Gastroesophageal sphincter (tissue), 4 donors: ENCODE measurements at regions not wholly inside any gene's neighbourhood (a gene's known extent, or its start where the extent isn't known, plus 50 kb on each side); places are given as distances from the start of the nearest gene placed in this dataset.

ENCODE experiments used
- ATAC-seq: fragments of 150-250 bp; one replicate; pipeline ENCODE4 v1.9.1; 2016; ENCODE audit warnings: mild to moderate bottlenecking, moderate library complexity
- H3K27ac ChIP-seq, 4 donors: fragments of 200-600 bp; sonication (generic) in 3 of 4; 1 replicate in 3 of 4; 2 replicates in 1 of 4; pipeline ENCODE4 v1.5.1; 2016 to 2019
- H3K27me3 ChIP-seq: fragments of 200-600 bp; sonication (generic); one replicate; pipeline ENCODE4 v1.5.1; 2019
- H3K36me3 ChIP-seq, 2 donors: fragments of 200-600 bp; sonication (generic); one replicate each; pipeline ENCODE4 v1.5.1; 2019; ENCODE audit warnings: control low read depth in 1 of 2
- H3K4me1 ChIP-seq, 3 donors: fragments of 200-600 bp; sonication (generic); 1 replicate in 2 of 3; 2 replicates in 1 of 3; pipeline ENCODE4 v1.5.1; 2016 to 2019; ENCODE audit warnings: control low read depth in 2 of 3
- H3K4me3 ChIP-seq, 2 donors: fragments of 200-600 bp; sonication (generic); one replicate each; pipeline ENCODE4 v1.5.1; 2019; ENCODE audit warnings: mild to moderate bottlenecking in 1 of 2, moderate library complexity in 1 of 2
- H3K9me3 ChIP-seq, 3 donors: fragments of 200-600 bp; sonication (generic); one replicate each; pipeline ENCODE4 v1.5.1; 2017 to 2019; ENCODE audit warnings: control low read depth in 2 of 3
- CTCF ChIP-seq, 4 experiments: fragments of 200-600 bp in 2 of 4; fragments of 450-650 bp in 2 of 4; sonication (generic) in 1 of 4; IDR thresholded peaks; one replicate each; pipeline ENCODE4 v1.5.1; 2017 to 2019; ENCODE audit warnings: antibody characterized with exemption in 4 of 4, mild to moderate bottlenecking in 2 of 4, moderate library complexity in 2 of 4
- EP300 ChIP-seq: sonication (generic); formaldehyde crosslinking; IDR thresholded peaks from one replicate; pipeline ENCODE4 v1.6.1; 2017; ENCODE audit warnings: antibody characterized with exemption, mild to moderate bottlenecking
- POLR2A ChIP-seq, 2 donors: fragments of 450-650 bp; IDR thresholded peaks; one replicate each; pipeline ENCODE4 v1.6.1; 2017; ENCODE audit warnings: antibody characterized with exemption in 2 of 2, mild to moderate bottlenecking in 2 of 2, moderate library complexity in 1 of 2
- POLR2AphosphoS5 ChIP-seq: sonication (generic); formaldehyde crosslinking; IDR thresholded peaks from one replicate; pipeline ENCODE4 v1.6.1; 2017; ENCODE audit warnings: antibody characterized with exemption
- WGBS, 2 donors: methylation state at CpG; one replicate each; pipeline ENCODE4 v1.1.5; 2018; ENCODE audit warnings: low coverage in 1 of 2; 5-methylcytosine and 5-hydroxymethylcytosine counted together

- Histone ChIP-seq H3K27ac (no peak overlapping the region), H3K4me1 (no peaks in the 10 kb centered on the region), H3K36me3 (no peaks in the 10 kb centered on the region), H3K27me3 (no peaks in the 10 kb centered on the region), H3K9me3 (no peaks in the 10 kb centered on the region), H3K4me3 (no peak overlapping the region)
- WGBS, 2 donors, result 71 to 77% methylated on average over 3 of the region's 3 CpGs
- no peak for ATAC-seq
- TF ChIP-seq POLR2A (IDR thresholded peaks at IDR 0.05), result no peak
- TF ChIP-seq EP300, result no peak
- TF ChIP-seq CTCF (IDR thresholded peaks at IDR 0.05), result no peak
- TF ChIP-seq POLR2AphosphoS5, result no peak
Observed at GRCh38 chr12:87107270-87107669, 851.1 kb upstream of the MGAT4C start.

- H3K27ac ChIP-seq, result no peak overlapping the region
- H3K27me3 ChIP-seq, result no peaks in the 10 kb centered on the region
- H3K4me3 ChIP-seq, result no peak overlapping the region
- TF ChIP-seq EP300 (no peak), POLR2AphosphoS5 (no peak)
- H3K36me3 ChIP-seq, result no peaks in the 10 kb centered on the region
- H3K4me1 ChIP-seq, result no peaks in the 10 kb centered on the region
- ATAC-seq, result no peak
- 57 to 71% methylated on average over 4 of the region's 4 CpGs for WGBS, 2 donors
- peaks cover 0 to 8% (median 0%) of the 10 kb centered on the region in 3 donors for H3K9me3 ChIP-seq
Observed at GRCh38 chr12:87096082-87096585, 839.9 kb upstream of the MGAT4C start.

- Histone ChIP-seq H3K4me3 (no peak overlapping the region), H3K27ac (no peak overlapping the region), H3K9me3 (peaks cover 0 to 8% (median 0%) of the 10 kb centered on the region in 3 donors), H3K36me3 (no peaks in the 10 kb centered on the region), H3K4me1 (no peaks in the 10 kb centered on the region), H3K27me3 (no peaks in the 10 kb centered on the region)
- 80 to 93% methylated on average over 3 of the region's 3 CpGs for WGBS, 2 donors
- TF ChIP-seq CTCF (IDR thresholded peaks at IDR 0.05), result no peak
- TF ChIP-seq EP300, result no peak
- no peak for TF ChIP-seq POLR2A (IDR thresholded peaks at IDR 0.05)
- no peak for TF ChIP-seq POLR2AphosphoS5
- ATAC-seq, result no peak
Observed at GRCh38 chr12:87094356-87094755, 838.2 kb upstream of the MGAT4C start.

GRCh38 chr12:87092421-87092820 is 836.2 kb upstream of the MGAT4C start:
- TF ChIP-seq POLR2AphosphoS5 (no peak), POLR2A (IDR thresholded peaks at IDR 0.05) (no peak), EP300 (no peak), CTCF (IDR thresholded peaks at IDR 0.05) (no peak)
- no peak for ATAC-seq
- no peaks in the 10 kb centered on the region for H3K4me1 ChIP-seq
- no peaks in the 10 kb centered on the region for H3K36me3 ChIP-seq
- WGBS, 2 donors, result 82% methylated on average over 1 of the region's 1 CpG; no CpG with 5 or more reads in 1 of the 2 donors
- no peaks in the 10 kb centered on the region for H3K27me3 ChIP-seq
- no peaks in the 10 kb centered on the region for H3K9me3 ChIP-seq
- no peak overlapping the region for H3K4me3 ChIP-seq
- H3K27ac ChIP-seq, result no peak overlapping the region

GRCh38 chr12:87086118-87086891 is 830.1 kb upstream of the MGAT4C start:
- 53 to 67% methylated on average over 2 to 3 of the region's 3 CpGs for WGBS, 2 donors
- no peaks in the 10 kb centered on the region for H3K36me3 ChIP-seq

More at GRCh38 chr12:87086118-87086891, 830.1 kb upstream of the MGAT4C start:
- no peaks in the 10 kb centered on the region for H3K9me3 ChIP-seq
- H3K4me3 ChIP-seq, result no peak overlapping the region
- no peaks in the 10 kb centered on the region for H3K27me3 ChIP-seq
- H3K27ac ChIP-seq, result no peak overlapping the region
- ATAC-seq, result no peak
- TF ChIP-seq EP300 (no peak), POLR2AphosphoS5 (no peak), CTCF (IDR thresholded peaks at IDR 0.05) (no peak), POLR2A (IDR thresholded peaks at IDR 0.05) (no peak)
- no peaks in the 10 kb centered on the region for H3K4me1 ChIP-seq
